Endothelial cell of umbilical vein (primary cell): ENCODE measurements at regions not wholly inside any gene's neighbourhood (a gene's known extent, or its start where the extent isn't known, plus 50 kb on each side); places are given as distances from the start of the nearest gene placed in this dataset.

Source experiments
- CTCF ChIP-seq, 2 donors: IDR thresholded peaks; 1 replicate in 1 of 2; 2 replicates in 1 of 2; pipeline ENCODE4 v1.5.1; 2011; ENCODE audit warnings: low read length in 2 of 2, mild to moderate bottlenecking in 2 of 2, moderate library complexity in 2 of 2, control low read depth in 1 of 2, inconsistent platforms in 1 of 2, low read depth in 1 of 2; ENCODE audit not compliant: insufficient read depth in 1 of 2; ENCODE audit errors: extremely low read depth in 1 of 2
- EZH2 ChIP-seq: IDR thresholded peaks from 2 replicates; pipeline ENCODE4 v1.6.1; 2012; ENCODE audit warnings: borderline replicate concordance, low read depth, mild to moderate bottlenecking, moderate library complexity, low read length, inconsistent platforms; ENCODE audit not compliant: severe bottlenecking
- JUN ChIP-seq: IDR thresholded peaks from 2 replicates; pipeline ENCODE4 v1.6.1; 2011; ENCODE audit warnings: borderline replicate concordance, low read depth; ENCODE audit not compliant: insufficient read length, insufficient read depth
- MYC ChIP-seq: IDR thresholded peaks from one replicate; pipeline ENCODE4 v1.6.1; 2011; ENCODE audit warnings: mild to moderate bottlenecking, low read depth, low read length
- POLR2A ChIP-seq: IDR thresholded peaks from 2 replicates; pipeline ENCODE4 v1.6.1; 2012; ENCODE audit warnings: low read depth, mild to moderate bottlenecking, control low read depth, low read length

DNA sequence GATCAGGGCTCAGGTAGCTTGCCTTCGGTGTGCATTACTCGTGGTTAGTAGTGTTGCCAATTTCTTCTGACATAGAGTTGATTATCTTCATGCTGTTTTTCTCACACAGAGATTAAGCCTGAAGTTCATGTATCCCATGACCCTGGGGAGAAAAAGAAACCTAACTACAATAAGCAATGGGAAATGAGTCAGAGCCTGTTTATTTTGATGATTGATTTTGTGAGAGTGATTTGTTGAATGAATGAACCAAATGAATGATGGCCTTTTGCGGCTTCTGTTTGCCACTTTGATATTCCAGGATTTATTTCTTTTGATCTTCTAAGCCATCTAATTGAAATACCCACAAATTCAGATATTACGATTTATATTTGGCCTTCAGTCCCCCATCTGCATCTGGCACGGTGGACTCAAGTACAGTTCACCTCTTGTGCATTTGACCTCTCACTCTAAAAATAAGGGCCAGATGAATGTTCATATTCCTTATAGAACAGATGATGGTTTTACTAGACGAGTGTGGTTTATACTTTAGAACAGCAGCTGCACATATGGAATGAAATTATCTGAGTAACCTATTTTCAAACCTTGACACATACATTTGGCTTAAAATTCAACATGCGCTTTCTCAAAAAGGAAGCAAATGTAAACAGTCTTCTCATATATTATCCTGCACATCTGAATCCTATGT is 110.7 kb downstream of the PLCE1 start:
- no peak for TF ChIP-seq JUN
- TF ChIP-seq CTCF (IDR thresholded peaks at IDR 0.05; ENCODE audit: extremely low read depth in 1 of 2, insufficient read depth in 1 of 2, low read depth in 1 of 2, low read length in 2 of 2), result no peak
- TF ChIP-seq POLR2A, result no peak
- no peak for TF ChIP-seq MYC
- no peak for TF ChIP-seq EZH2
